ENCODE measurements at regions not wholly inside any gene's neighbourhood (a gene's known extent, or its start where the extent isn't known, plus 50 kb on each side); places are given as distances from the start of the nearest gene placed in this dataset.
"Not testable (repeated sequence)": the region's sequence is repeated elsewhere in the genome, so short reads cannot be mapped to it uniquely, and the experiment has no call there.

GRCh38 chr2:43146083-43146482 is 80.3 kb downstream of the ZFP36L2 start:
- DNase-seq = no peak

- no peak for DNase-seq
Observed at GRCh38 chr2:43144263-43144662, 82.1 kb downstream of the ZFP36L2 start.

- no peak for DNase-seq
Observed at GRCh38 chr2:43143756-43144155, 82.7 kb downstream of the ZFP36L2 start.

GRCh38 chr2:43142921-43143438 is 83.4 kb downstream of the ZFP36L2 start:
- DNase-seq = no peak

- not testable (repeated sequence) for DNase-seq
Observed at GRCh38 chr2:43141636-43142151, 84.7 kb downstream of the ZFP36L2 start.

GRCh38 chr2:43139996-43140621 is 86.3 kb downstream of the ZFP36L2 start:
- DNase-seq = no peak

- no peak for DNase-seq
Observed at GRCh38 chr2:43139501-43139900, 86.9 kb downstream of the ZFP36L2 start.

DNA sequence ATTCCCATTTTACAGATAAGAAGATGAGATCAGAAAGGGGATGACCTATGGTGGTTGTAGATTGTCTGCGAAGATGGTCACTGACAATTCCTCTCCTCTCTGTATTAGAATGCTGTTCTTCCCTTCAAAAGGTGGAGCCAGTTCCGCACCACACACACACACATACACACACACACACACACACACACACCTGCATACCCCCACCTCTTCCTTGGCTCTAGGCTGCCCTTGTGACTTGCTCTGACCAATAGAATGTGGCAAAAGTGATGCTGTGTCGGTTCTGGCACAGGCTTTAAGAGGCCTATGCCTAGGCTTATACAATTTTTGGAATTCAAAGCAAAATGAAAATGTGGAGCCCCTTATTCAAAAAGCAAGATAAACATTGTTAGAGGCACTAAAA is 88.0 kb downstream of the ZFP36L2 start:
- DNase-seq = no peak

DNA sequence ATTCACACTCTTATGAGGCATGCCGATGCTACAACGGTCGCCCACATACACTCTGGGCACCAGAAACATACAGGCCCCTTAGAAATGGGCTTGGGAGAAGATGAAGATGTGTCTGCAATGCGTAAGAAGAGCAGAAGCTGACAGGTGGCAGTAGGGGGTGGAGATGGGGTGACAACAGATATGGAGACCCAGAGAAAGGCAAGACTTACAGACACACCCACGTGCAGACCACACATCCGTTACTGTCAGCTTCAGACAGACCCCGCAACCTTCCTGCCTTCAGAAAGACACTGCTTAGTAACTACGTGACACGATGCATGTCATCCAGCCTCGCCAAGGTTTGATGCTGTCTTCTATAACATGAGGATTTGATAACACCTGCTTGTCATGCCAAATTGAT is 89.5 kb downstream of the ZFP36L2 start:
- DNase-seq = no peak

DNA sequence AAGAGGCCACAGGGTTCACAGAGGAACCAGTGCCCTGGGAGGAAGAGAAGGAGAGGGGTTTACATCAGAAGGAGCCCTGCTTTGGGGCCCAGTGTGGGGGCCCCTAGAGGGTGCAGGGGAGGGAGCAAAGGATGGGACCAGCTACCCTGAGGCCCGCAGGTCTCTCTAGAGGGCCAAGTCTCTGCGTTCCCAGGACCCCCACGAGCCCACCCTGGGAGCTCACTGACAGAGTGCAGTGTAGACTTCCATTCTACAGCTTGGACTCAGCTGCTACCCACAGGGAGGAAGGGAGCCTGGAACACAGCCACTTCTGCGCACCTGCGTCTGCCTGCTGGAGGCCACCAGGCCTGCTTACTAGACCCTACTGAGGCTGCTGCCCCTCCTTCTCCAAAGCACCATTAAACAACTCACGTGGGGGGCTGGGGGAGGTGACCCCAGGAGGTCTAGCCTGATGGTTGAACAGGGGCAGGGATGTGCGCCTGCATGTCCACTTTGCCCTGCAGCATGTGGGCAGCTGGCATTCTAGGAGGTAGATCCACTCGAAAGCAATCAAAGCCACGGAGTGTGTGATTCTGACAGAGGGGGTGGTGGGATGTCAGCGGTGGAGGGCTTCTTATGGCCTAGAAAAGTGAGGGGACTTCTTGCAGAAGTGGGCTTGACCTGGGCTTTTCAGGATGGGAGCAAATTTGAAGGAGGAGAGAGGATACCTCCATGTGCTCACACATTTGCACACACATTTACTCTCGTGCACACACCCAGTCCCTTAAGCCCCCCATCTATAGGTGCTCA is 90.2 kb downstream of the ZFP36L2 start:
- DNase-seq = no peak

DNA sequence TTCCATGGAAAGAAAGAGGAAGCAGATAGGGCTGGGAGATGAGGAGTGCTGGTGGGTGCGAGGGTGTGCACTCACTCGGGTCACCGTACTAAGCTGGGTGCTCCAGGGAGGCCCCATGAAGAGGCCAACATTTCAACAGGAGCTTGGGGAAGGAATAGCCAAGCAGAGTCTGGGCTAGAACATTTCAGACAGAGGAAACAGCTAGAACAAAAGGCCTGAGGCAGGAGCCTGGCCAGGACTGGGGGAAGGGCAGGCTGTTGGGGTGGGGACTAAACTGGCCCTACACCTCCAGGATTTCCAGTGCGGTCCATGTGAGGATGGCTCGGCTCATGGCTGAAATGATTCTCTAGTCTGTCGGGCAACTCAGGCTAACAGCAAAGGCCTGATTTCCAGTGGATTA is 90.8 kb downstream of the ZFP36L2 start:
- no peak for DNase-seq

GRCh38 chr2:43134571-43134889 is 91.9 kb downstream of the ZFP36L2 start:
- no peak for DNase-seq

GRCh38 chr2:43133708-43134570 is 92.5 kb downstream of the ZFP36L2 start:
- peak; percentile 49 for DNase-seq

- no peak for DNase-seq
Observed at GRCh38 chr2:43133336-43133707, 93.1 kb downstream of the ZFP36L2 start.

- DNase-seq = no peak
Observed at GRCh38 chr2:43132683-43133301, 93.6 kb downstream of the ZFP36L2 start.

DNA sequence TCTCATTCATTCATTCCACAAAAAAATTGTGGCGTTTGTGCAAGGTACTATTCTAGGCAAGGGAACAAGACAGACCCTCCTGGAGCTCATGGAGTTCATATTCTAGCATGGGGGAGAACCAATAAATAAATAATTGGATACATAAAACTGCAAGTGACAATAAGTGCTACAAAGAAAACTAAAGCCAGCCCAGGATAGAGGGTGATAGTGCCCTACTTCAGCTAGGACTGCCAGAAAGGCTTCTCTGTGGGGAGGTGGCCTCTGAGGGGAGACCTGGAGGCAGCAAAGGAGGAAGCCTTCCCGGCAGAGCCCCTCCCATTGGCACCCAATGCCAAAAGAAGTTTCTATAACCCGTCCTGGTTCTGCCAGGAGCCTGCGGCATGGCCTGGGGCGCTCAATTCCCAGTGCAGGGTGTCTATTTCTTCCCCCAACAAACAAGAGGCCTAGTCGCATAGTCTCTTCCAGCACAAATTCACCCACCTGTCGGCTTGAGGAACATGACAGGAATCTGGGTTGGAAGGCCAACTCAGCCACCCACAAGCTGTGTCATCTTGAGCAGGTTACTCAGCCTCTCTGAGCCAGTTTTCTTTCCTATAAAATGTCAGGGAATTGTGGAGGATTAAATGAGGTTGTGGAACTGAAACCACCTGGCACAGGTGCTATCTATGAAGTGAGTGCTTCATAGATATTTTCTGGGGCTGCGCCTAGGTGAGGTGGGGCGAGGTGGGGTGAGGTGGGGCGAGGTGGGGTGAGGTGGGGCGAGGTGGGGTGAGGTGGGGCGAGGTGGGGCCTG is 94.3 kb downstream of the ZFP36L2 start:
- no peak for DNase-seq

DNA sequence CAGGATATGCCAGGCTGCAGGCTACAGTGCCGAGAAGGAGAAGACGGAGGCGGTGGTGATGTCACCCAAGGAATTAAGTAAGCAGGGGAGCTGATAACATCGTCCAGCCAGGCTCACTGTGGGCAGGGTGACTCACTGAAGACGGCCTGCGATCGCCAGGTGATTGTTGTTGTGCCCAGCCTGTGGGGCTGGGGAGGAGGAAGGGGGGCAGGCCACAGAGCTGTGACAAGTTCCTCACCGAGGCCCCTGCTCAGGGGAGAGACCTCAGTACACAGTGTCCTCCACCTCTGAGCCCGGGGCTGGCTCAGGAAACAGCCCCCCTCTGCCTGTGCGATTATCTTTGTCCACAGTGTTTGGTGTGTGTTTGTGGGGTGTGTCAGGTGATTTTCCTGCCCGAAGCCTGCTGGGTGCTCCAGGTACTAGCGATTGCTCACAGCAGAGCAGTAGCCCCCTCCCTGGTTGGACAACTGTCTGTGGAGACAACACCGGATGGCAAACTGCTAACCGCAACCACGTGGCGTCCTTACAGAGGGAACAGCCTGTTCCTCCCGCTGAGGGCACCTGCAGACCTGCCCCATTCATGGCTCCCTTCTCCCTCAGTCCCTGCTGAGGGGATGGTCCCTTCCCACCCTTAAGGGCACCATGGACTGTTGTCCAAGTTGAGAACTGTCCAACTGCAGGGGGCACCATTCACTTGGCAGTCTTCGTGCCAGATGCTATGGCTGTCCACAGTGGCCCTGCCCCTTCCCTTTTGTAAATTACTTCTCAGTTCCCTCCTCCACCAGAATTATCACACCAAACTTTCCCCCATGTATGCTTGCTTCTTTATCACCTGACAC is 95.1 kb downstream of the ZFP36L2 start:
- DNase-seq = peak; percentile 62

DNA sequence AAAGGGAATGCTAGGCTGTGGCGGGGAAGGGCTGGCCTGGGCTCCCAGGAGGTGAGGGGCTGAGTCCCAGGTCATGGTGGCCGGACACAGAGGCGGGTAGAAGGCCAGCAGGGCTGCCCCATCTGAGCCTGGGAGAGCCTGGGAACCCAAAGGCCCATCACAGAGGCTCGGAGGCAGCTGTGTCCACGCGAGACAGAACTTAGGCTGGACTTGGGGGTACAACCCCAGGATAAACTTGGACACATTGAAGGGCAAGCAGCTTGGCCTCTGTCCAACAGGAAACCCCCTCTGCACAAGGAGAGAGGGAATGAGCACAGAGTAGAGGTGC is 95.9 kb downstream of the ZFP36L2 start:
- DNase-seq = no peak

- no peak for DNase-seq
Observed at GRCh38 chr2:43129676-43130547, 96.5 kb downstream of the ZFP36L2 start.

DNA sequence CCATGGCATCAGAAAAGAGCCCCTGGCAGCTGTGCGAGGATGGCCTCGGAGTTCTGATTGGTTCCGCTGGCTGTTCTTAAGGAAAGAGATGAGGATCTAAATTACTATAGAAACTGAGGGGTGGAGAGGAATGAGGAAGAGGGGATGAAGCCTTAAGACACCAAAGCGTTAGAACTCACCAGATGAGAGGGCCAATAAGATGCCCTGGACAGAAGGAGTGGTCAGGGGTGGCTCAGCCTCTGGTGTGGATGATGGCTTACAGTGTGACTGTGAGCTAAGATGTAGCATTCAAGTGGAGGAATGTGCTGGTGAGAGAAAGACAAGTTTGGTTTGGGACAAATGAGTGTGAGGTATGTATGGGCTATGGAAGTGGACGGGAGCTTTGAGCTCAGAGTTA is 97.8 kb downstream of the ZFP36L2 start:
- no peak for DNase-seq

All from activated gamma-delta T cell (primary cell).